Left lung (tissue), 4 donors: ENCODE measurements at regions not wholly inside any gene's neighbourhood (a gene's known extent, or its start where the extent isn't known, plus 50 kb on each side); places are given as distances from the start of the nearest gene placed in this dataset.

ENCODE experiments used
- ATAC-seq: fragments of 200-7000 bp; cut with Tn5 transposase; one replicate; pipeline ENCODE4 v1.9.1; 2020; ENCODE audit warnings: moderate library complexity
- DNase-seq, 4 donors: peaks; one replicate each; pipeline ENCODE4 v3.0.0-alpha.2; 2013 to 2020
- H3K27ac ChIP-seq, 2 donors: fragments of 200-600 bp; sonication (generic) in 1 of 2; one replicate each; pipeline versions ENCODE4 v1.5.0 to v1.8.0; 2020 to 2021
- H3K27me3 ChIP-seq, 2 donors: fragments of 200-600 bp; sonication (generic) in 1 of 2; one replicate each; pipeline versions ENCODE4 v1.5.0 to v1.8.0; 2020 to 2021
- H3K36me3 ChIP-seq, 2 donors: fragments of 200-600 bp; sonication (generic) in 1 of 2; one replicate each; pipeline versions ENCODE4 v1.5.0 to v1.8.0; 2020 to 2021
- H3K4me1 ChIP-seq, 2 donors: fragments of 200-600 bp; one replicate each; pipeline ENCODE4 v1.8.0; 2021
- H3K4me3 ChIP-seq, 2 donors: fragments of 200-600 bp; sonication (generic) in 1 of 2; one replicate each; pipeline versions ENCODE4 v1.5.0 to v1.8.0; 2020 to 2021; ENCODE audit warnings: mild to moderate bottlenecking in 1 of 2
- H3K9me3 ChIP-seq, 2 donors: fragments of 200-600 bp; sonication (generic) in 1 of 2; one replicate each; pipeline versions ENCODE4 v1.5.0 to v1.8.0; 2020 to 2021
- CTCF ChIP-seq, 2 donors: fragments of 200-600 bp; sonication (generic) in 1 of 2; IDR thresholded peaks; one replicate each; pipeline versions ENCODE4 v1.5.0 to v1.8.0; 2021; ENCODE audit warnings: antibody characterized with exemption in 2 of 2
- intact Hi-C, 2 donors: fragments of 100-400 bp; cut with DNase I; formaldehyde crosslinking; loops; one replicate each; pipeline versions ENCODE4 v1.11.2 to v1.14.2; 2022
- donor health status: DM: no; HTN: yes; CAD: no.
- donor health status: DM: no; HTN: no; CAD: no.

GRCh38 chr18:34345738-34346137 is 121.0 kb upstream of the NOL4 start:
- H3K9me3 ChIP-seq = no peaks in the 10 kb centered on the region
- no peak for TF ChIP-seq CTCF (IDR thresholded peaks at IDR 0.05)
- no peak overlapping the region for H3K4me3 ChIP-seq
- no peaks in the 10 kb centered on the region for H3K4me1 ChIP-seq
- H3K36me3 ChIP-seq = no peaks in the 10 kb centered on the region
- H3K27ac ChIP-seq = no peak overlapping the region
- ATAC-seq (no peak), DNase-seq (no peak)
- no peaks in the 10 kb centered on the region for H3K27me3 ChIP-seq
- intact Hi-C loops = no loop called here

- Histone ChIP-seq H3K27ac (no peak overlapping the region), H3K4me1 (no peaks in the 10 kb centered on the region), H3K27me3 (no peaks in the 10 kb centered on the region), H3K4me3 (no peak overlapping the region), H3K36me3 (no peaks in the 10 kb centered on the region), H3K9me3 (no peaks in the 10 kb centered on the region)
- ATAC-seq = no peak
- intact Hi-C loops = no loop called here
- no peak for TF ChIP-seq CTCF (IDR thresholded peaks at IDR 0.05)
- peak in 1 of 4 donors; percentile 37 for DNase-seq
Observed at GRCh38 chr18:34350778-34351177, 126.1 kb upstream of the NOL4 start.

GRCh38 chr18:34352385-34353163 is 127.9 kb upstream of the NOL4 start:
- no peak overlapping the region for H3K27ac ChIP-seq
- intact Hi-C loops = no loop called here
- DNase-seq (peak in 2 of 4 donors; percentile 18 to 41), ATAC-seq (no peak)
- H3K27me3 ChIP-seq = no peaks in the 10 kb centered on the region
- H3K4me1 ChIP-seq = no peaks in the 10 kb centered on the region
- peak; percentile 11 to 14 for TF ChIP-seq CTCF (IDR thresholded peaks at IDR 0.05)
- no peak overlapping the region for H3K4me3 ChIP-seq
- H3K9me3 ChIP-seq = no peaks in the 10 kb centered on the region
- H3K36me3 ChIP-seq = no peaks in the 10 kb centered on the region

GRCh38 chr18:34354351-34354750 is 129.6 kb upstream of the NOL4 start:
- TF ChIP-seq CTCF (IDR thresholded peaks at IDR 0.05) = no peak
- Histone ChIP-seq H3K4me3 (no peak overlapping the region), H3K27ac (no peak overlapping the region), H3K36me3 (no peaks in the 10 kb centered on the region), H3K4me1 (no peaks in the 10 kb centered on the region), H3K27me3 (no peaks in the 10 kb centered on the region), H3K9me3 (no peaks in the 10 kb centered on the region)
- no peak for DNase-seq
- intact Hi-C loops = no loop called here
- no peak for ATAC-seq

- intact Hi-C loops = no loop called here
- Histone ChIP-seq H3K36me3 (no peaks in the 10 kb centered on the region), H3K9me3 (no peaks in the 10 kb centered on the region), H3K27ac (no peak overlapping the region), H3K27me3 (no peaks in the 10 kb centered on the region), H3K4me1 (no peaks in the 10 kb centered on the region), H3K4me3 (no peak overlapping the region)
- no peak for TF ChIP-seq CTCF (IDR thresholded peaks at IDR 0.05)
- no peak for ATAC-seq
- no peak for DNase-seq
Observed at GRCh38 chr18:34357944-34358580, 133.3 kb upstream of the NOL4 start.
